Left lung (tissue), 4 donors: ENCODE measurements at regions not wholly inside any gene's neighbourhood (a gene's known extent, or its start where the extent isn't known, plus 50 kb on each side); places are given as distances from the start of the nearest gene placed in this dataset.

Experiments used
- ATAC-seq: fragments of 200-7000 bp; cut with Tn5 transposase; one replicate; pipeline ENCODE4 v1.9.1; 2020; ENCODE audit warnings: moderate library complexity
- DNase-seq, 4 donors: peaks; one replicate each; pipeline ENCODE4 v3.0.0-alpha.2; 2013 to 2020
- H3K27ac ChIP-seq, 2 donors: fragments of 200-600 bp; sonication (generic) in 1 of 2; one replicate each; pipeline versions ENCODE4 v1.5.0 to v1.8.0; 2020 to 2021
- H3K27me3 ChIP-seq, 2 donors: fragments of 200-600 bp; sonication (generic) in 1 of 2; one replicate each; pipeline versions ENCODE4 v1.5.0 to v1.8.0; 2020 to 2021
- H3K36me3 ChIP-seq, 2 donors: fragments of 200-600 bp; sonication (generic) in 1 of 2; one replicate each; pipeline versions ENCODE4 v1.5.0 to v1.8.0; 2020 to 2021
- H3K4me1 ChIP-seq, 2 donors: fragments of 200-600 bp; one replicate each; pipeline ENCODE4 v1.8.0; 2021
- H3K4me3 ChIP-seq, 2 donors: fragments of 200-600 bp; sonication (generic) in 1 of 2; one replicate each; pipeline versions ENCODE4 v1.5.0 to v1.8.0; 2020 to 2021; ENCODE audit warnings: mild to moderate bottlenecking in 1 of 2
- H3K9me3 ChIP-seq, 2 donors: fragments of 200-600 bp; sonication (generic) in 1 of 2; one replicate each; pipeline versions ENCODE4 v1.5.0 to v1.8.0; 2020 to 2021
- CTCF ChIP-seq, 2 donors: fragments of 200-600 bp; sonication (generic) in 1 of 2; IDR thresholded peaks; one replicate each; pipeline versions ENCODE4 v1.5.0 to v1.8.0; 2021; ENCODE audit warnings: antibody characterized with exemption in 2 of 2
- intact Hi-C, 2 donors: fragments of 100-400 bp; cut with DNase I; formaldehyde crosslinking; loops; one replicate each; pipeline versions ENCODE4 v1.11.2 to v1.14.2; 2022
- donor health status: DM: no; HTN: yes; CAD: no.
- donor health status: DM: no; HTN: no; CAD: no.

GRCh38 chr2:6626401-6627012, 239.2 kb downstream of the CMPK2 start:
- intact Hi-C loops = no loop called here
- Histone ChIP-seq H3K27ac (no peak overlapping the region), H3K27me3 (no peaks in the 10 kb centered on the region), H3K4me3 (no peak overlapping the region), H3K9me3 (no peaks in the 10 kb centered on the region), H3K36me3 (no peaks in the 10 kb centered on the region), H3K4me1 (no peaks in the 10 kb centered on the region)
- no peak for TF ChIP-seq CTCF (IDR thresholded peaks at IDR 0.05)
- ATAC-seq (no peak), DNase-seq (no peak)

GRCh38 chr2:6627316-6627715, 238.4 kb downstream of the CMPK2 start:
- no peak for TF ChIP-seq CTCF (IDR thresholded peaks at IDR 0.05)
- H3K27ac ChIP-seq = no peak overlapping the region
- H3K9me3 ChIP-seq = no peaks in the 10 kb centered on the region
- intact Hi-C loops = no loop called here
- no peaks in the 10 kb centered on the region for H3K27me3 ChIP-seq
- DNase-seq = no peak
- no peaks in the 10 kb centered on the region for H3K36me3 ChIP-seq
- H3K4me1 ChIP-seq = no peaks in the 10 kb centered on the region
- H3K4me3 ChIP-seq = no peak overlapping the region
- no peak for ATAC-seq

- no peaks in the 10 kb centered on the region for H3K36me3 ChIP-seq
- no peak overlapping the region for H3K4me3 ChIP-seq
- TF ChIP-seq CTCF (IDR thresholded peaks at IDR 0.05) = no peak
- H3K27me3 ChIP-seq = no peaks in the 10 kb centered on the region
- no peak overlapping the region for H3K27ac ChIP-seq
- intact Hi-C loops = no loop called here
- ATAC-seq (no peak), DNase-seq (no peak)
- no peaks in the 10 kb centered on the region for H3K9me3 ChIP-seq
- no peaks in the 10 kb centered on the region for H3K4me1 ChIP-seq
These were observed 235.5 kb downstream of the CMPK2 start for GRCh38 chr2:6630209-6630608.

- Histone ChIP-seq H3K36me3 (no peaks in the 10 kb centered on the region), H3K27ac (no peak overlapping the region), H3K4me3 (no peak overlapping the region), H3K4me1 (no peaks in the 10 kb centered on the region), H3K27me3 (no peaks in the 10 kb centered on the region), H3K9me3 (no peaks in the 10 kb centered on the region)
- intact Hi-C loops = no loop called here
- no peak for TF ChIP-seq CTCF (IDR thresholded peaks at IDR 0.05)
- ATAC-seq = no peak
- DNase-seq = no peak
These were observed 230.4 kb downstream of the CMPK2 start for GRCh38 chr2:6635296-6635695.

- Histone ChIP-seq H3K27me3 (no peaks in the 10 kb centered on the region), H3K4me1 (no peaks in the 10 kb centered on the region), H3K9me3 (no peaks in the 10 kb centered on the region), H3K27ac (no peak overlapping the region), H3K4me3 (no peak overlapping the region), H3K36me3 (no peaks in the 10 kb centered on the region)
- intact Hi-C loops = no loop called here
- DNase-seq = no peak
- no peak for TF ChIP-seq CTCF (IDR thresholded peaks at IDR 0.05)
- ATAC-seq = no peak
These were observed 228.4 kb downstream of the CMPK2 start for GRCh38 chr2:6637330-6637729.
